Fibroblast of the aortic adventitia (primary cell): ENCODE measurements at regions not wholly inside any gene's neighbourhood (a gene's known extent, or its start where the extent isn't known, plus 50 kb on each side); places are given as distances from the start of the nearest gene placed in this dataset.

Experiments
- DNase-seq: peaks from one replicate; pipeline ENCODE4 v3.0.0-alpha.2; 2010; ENCODE audit warnings: low read depth
- H3K4me3 ChIP-seq: 2 replicates; pipeline ENCODE4 v1.5.1; 2011; ENCODE audit warnings: low read depth, mild to moderate bottlenecking, control low read depth, low read length, moderate library complexity
- TF ChIP-seq, protein P1 (sequence below): IDR thresholded peaks from 2 replicates; pipeline ENCODE4 v1.5.1; 2011; ENCODE audit warnings: mild to moderate bottlenecking, low read length, control low read depth, inconsistent platforms; ENCODE audit not compliant: insufficient read depth

DNA sequence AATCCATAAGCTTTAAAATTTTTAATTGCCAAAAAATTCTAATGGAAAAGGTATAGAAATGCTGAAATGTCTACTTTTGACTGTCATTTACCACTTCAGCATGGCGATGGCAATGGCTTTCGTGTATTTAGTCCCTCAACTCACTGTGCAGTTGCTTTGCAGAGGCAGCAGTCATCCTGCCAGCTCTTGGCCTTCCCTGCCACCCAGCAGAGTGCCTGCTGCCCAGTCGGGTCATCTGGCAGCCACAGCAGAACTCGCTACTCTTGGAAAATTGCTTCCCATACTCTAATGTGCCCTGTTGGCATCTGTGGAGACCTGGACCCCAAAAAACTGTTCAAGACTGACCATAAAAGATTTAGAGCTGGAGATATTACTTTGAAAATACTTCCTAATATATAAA is 383.2 kb downstream of the UQCRFS1 start:
- DNase-seq: no peak
- H3K4me3 ChIP-seq: no peak overlapping the region
- TF ChIP-seq, protein P1, sequence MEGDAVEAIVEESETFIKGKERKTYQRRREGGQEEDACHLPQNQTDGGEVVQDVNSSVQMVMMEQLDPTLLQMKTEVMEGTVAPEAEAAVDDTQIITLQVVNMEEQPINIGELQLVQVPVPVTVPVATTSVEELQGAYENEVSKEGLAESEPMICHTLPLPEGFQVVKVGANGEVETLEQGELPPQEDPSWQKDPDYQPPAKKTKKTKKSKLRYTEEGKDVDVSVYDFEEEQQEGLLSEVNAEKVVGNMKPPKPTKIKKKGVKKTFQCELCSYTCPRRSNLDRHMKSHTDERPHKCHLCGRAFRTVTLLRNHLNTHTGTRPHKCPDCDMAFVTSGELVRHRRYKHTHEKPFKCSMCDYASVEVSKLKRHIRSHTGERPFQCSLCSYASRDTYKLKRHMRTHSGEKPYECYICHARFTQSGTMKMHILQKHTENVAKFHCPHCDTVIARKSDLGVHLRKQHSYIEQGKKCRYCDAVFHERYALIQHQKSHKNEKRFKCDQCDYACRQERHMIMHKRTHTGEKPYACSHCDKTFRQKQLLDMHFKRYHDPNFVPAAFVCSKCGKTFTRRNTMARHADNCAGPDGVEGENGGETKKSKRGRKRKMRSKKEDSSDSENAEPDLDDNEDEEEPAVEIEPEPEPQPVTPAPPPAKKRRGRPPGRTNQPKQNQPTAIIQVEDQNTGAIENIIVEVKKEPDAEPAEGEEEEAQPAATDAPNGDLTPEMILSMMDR: no peak

DNA sequence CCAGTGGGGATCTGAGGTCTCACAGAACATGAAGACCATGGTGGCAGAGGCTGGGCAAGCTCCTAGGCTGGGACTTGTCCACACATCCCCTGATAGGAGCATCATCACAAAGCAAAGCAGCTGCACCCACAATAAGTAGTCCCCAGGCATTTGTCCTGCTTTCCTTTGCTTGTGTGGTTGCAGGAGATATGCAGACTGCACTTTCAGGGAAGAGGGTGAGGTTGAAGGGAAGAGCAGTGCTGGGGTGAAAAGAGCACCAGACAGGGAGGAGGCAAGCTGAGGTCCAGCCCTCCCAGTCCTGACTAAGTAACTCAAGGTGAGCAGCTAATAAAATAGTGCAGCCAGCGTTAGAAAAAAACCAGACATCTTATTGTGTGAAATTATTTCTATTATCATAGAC is 383.6 kb downstream of the UQCRFS1 start:
- DNase-seq: no peak
- TF ChIP-seq, protein P1: no peak
- no peak overlapping the region for H3K4me3 ChIP-seq

DNA sequence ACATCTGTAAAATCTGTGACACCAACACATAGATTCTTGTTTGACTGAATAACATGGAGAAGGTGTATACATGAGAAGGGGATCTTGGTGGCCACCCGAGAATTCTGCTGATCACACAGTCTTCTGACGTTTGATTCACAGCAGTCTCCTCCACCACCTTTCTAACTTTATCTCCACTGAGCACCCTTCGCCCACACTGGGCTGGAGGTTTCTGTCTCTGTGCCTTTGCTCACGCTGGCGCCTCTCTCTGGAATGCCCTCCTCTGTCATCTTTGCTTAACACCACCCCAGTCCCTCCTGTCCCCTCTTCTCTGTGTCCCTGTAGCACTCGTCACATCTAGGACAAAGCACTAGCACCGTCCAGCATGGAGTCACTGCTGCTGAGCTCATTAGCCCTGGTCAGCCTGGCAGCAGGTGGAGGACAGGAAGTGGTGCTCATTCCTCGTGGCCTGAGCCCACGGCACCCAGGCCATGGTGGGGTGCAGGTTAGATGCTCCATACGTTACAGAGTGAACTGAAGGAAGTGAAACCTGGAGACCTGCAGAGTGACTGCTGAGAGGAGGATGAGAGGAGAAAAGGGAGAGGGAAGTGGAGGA is 384.6 kb downstream of the UQCRFS1 start:
- TF ChIP-seq, protein P1: no peak
- H3K4me3 ChIP-seq: no peak overlapping the region
- DNase-seq: no peak

DNA sequence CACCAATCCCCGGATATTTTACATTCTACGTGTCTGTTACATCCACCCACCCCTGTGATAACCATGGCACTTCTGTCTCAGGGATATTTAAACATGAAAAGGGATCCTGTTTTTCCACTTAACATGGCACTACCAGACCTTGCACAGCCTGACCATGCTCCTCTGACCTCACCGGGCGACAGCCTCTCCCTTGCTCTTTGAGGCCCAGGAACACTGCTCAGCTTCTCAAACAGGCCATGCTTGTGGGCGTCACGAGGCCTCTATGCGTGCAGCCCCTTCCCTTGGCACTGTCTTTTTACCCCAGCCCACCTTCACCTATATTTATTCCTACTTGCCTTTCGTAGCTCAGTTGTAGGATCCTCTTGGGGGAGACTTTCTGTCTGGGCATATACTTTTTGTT is 385.6 kb downstream of the UQCRFS1 start:
- DNase-seq: no peak
- TF ChIP-seq, protein P1: no peak

DNA sequence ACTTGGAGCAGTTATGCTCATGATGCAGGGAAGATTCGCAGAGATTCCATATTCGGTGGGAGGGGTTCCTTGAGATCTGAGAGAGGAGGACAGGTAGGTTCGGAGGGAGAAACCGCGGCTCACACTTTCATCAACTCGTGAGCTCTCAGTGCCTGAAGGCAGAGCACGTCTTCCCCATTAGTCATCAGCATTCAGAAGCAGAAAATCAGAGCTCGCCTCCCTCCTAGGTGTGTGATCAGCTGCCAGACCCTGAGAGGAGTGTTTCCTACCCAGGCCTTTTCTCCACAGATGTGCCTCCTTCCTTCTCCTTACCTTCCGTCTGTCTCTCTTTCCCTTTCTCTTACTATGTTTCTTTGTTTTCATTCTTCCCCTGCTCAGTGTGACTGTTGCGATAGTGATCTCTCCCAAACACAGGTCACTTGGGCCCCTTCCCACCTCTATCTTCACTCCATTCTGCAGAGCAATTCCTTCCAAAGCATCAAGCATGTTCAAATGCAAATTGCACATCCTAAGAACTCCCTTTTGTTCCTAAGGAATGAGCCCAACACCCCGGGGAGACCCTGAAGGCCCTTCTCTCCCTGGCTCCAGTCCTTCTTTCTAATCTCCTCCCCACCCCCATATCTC is 389.5 kb downstream of the UQCRFS1 start:
- TF ChIP-seq, protein P1: no peak
- H3K4me3 ChIP-seq: no peak overlapping the region
- no peak for DNase-seq

More for the DNA sequence above, 385.6 kb downstream of the UQCRFS1 start:
- no peak overlapping the region for H3K4me3 ChIP-seq

DNA sequence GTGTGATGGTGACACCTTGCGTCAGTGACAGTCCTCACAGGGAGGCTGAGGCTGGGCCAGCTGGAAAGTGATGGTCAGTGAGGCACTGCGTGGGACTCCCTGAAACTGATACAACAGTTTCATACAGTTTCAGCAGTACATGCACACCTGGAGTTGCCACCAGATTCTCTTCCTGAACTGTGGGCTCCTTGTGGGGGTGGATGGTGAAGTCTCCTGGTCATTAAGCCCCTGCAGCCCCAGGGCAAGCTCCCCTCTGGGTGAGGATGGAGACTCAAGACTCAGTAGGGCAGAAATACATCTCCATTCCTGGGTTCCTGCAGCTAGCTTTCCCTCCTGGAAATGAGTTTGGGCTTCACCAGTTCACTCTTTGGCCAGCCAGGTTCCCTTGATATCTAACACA is 392.7 kb downstream of the UQCRFS1 start:
- H3K4me3 ChIP-seq: no peak overlapping the region
- TF ChIP-seq, protein P1: no peak
- DNase-seq: no peak

DNA sequence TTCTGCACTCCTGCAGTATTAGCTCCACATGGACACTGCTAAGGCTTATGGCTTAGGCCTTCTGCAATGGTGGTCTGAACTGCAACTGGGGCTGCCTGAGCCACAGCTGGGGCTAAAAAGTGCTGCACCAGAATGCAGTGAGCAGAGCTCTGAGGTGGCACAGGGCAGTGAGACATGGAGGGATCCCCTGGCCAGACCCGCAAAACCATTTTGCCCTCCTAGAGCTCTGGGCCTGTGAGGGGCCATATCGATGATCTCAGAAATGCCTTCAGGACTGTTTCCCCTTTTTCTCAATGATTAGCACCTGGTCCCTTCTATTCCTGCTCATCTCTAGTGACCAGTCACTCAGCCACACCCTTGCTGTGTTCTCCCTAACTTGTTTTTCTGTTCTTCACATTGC is 397.7 kb downstream of the UQCRFS1 start:
- H3K4me3 ChIP-seq: no peak overlapping the region
- no peak for DNase-seq
- TF ChIP-seq, protein P1: no peak
